ENCODE measurements at regions not wholly inside any gene's neighbourhood (a gene's known extent, or its start where the extent isn't known, plus 50 kb on each side); places are given as distances from the start of the nearest gene placed in this dataset.

DNA sequence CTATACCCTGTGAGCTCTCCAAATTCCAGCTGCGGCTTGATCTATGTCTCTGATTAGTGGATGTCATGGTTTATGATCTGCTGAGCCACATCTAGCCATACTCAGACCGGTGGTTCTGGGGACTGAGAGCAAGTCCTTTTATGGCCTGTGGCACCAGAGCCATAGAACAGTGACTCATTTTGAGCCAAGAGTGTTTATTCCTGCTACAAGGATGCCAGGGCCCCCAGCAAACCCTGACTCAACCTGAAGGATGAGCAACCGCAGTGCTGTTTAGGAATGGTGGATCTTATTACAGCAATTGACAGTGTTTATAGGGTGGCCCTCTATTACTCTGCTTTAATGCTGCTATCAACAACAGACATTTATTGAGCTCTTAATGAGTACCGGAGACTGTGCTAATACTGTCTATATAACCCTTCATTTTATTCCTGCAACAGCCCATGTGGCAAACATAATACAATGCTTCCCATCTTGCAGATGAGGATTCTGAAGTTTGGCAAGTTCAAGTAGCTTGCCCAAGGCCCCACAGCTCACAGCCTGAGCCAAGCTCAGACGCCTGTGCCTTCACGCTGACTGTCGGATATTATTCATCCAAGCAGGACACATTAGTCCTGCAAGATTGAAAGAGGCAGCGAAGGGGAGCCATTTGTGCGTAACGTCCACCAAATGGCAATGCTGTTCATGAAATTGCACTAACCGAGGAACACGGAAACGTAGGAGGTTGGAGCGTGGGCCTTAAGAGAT, 273.6 kb upstream of the PWP1 start:
- TF ChIP-seq, protein P1, sequence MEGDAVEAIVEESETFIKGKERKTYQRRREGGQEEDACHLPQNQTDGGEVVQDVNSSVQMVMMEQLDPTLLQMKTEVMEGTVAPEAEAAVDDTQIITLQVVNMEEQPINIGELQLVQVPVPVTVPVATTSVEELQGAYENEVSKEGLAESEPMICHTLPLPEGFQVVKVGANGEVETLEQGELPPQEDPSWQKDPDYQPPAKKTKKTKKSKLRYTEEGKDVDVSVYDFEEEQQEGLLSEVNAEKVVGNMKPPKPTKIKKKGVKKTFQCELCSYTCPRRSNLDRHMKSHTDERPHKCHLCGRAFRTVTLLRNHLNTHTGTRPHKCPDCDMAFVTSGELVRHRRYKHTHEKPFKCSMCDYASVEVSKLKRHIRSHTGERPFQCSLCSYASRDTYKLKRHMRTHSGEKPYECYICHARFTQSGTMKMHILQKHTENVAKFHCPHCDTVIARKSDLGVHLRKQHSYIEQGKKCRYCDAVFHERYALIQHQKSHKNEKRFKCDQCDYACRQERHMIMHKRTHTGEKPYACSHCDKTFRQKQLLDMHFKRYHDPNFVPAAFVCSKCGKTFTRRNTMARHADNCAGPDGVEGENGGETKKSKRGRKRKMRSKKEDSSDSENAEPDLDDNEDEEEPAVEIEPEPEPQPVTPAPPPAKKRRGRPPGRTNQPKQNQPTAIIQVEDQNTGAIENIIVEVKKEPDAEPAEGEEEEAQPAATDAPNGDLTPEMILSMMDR (conservative IDR thresholded peaks at IDR 0.05; ENCODE audit: low read length), result no peak
- TF ChIP-seq EZH2phosphoT487 (IDR thresholded peaks at IDR 0.05; ENCODE audit: borderline replicate concordance, low read depth, low read length), result no peak
